ENCODE measurements at regions not wholly inside any gene's neighbourhood (a gene's known extent, or its start where the extent isn't known, plus 50 kb on each side); places are given as distances from the start of the nearest gene placed in this dataset.

DNA sequence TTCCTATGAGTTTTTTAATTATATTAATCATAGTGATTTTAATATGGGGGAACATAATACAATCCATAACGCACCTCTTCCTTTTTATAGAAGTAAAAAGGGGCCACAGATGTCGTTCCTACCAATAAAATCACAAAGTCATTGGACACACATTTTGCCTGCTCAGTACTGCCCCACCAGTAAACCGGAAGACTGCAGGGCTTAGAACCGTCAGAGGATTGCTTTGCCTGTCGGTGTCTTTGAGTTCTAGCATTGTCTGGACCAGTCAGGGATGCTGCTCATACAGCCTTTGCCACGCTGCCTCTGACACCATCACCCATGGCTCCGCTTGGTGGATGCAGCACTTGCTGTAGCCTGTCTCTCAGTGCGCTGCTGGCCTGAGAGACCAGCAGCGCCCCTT lies 853.6 kb downstream of the C6orf118 start:
- Mint-ChIP-seq H3K27me3 (ENCODE audit: unreplicated experiment) (no peaks in the 10 kb centered on the region), H3K9me3 (ENCODE audit: unreplicated experiment) (peaks cover 8% of the 10 kb centered on the region), H3K36me3 (ENCODE audit: unreplicated experiment) (no peaks in the 10 kb centered on the region), H3K27ac (ENCODE audit: unreplicated experiment) (no peak overlapping the region), H3K4me3 (ENCODE audit: unreplicated experiment) (no peak overlapping the region), H3K4me1 (ENCODE audit: unreplicated experiment) (no peaks in the 10 kb centered on the region)
- DNase-seq (ENCODE audit: extremely low spot score, unreplicated experiment), result no peak
- TF ChIP-seq, protein P1, sequence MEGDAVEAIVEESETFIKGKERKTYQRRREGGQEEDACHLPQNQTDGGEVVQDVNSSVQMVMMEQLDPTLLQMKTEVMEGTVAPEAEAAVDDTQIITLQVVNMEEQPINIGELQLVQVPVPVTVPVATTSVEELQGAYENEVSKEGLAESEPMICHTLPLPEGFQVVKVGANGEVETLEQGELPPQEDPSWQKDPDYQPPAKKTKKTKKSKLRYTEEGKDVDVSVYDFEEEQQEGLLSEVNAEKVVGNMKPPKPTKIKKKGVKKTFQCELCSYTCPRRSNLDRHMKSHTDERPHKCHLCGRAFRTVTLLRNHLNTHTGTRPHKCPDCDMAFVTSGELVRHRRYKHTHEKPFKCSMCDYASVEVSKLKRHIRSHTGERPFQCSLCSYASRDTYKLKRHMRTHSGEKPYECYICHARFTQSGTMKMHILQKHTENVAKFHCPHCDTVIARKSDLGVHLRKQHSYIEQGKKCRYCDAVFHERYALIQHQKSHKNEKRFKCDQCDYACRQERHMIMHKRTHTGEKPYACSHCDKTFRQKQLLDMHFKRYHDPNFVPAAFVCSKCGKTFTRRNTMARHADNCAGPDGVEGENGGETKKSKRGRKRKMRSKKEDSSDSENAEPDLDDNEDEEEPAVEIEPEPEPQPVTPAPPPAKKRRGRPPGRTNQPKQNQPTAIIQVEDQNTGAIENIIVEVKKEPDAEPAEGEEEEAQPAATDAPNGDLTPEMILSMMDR (IDR thresholded peaks at IDR 0.05), result no peak

DNA sequence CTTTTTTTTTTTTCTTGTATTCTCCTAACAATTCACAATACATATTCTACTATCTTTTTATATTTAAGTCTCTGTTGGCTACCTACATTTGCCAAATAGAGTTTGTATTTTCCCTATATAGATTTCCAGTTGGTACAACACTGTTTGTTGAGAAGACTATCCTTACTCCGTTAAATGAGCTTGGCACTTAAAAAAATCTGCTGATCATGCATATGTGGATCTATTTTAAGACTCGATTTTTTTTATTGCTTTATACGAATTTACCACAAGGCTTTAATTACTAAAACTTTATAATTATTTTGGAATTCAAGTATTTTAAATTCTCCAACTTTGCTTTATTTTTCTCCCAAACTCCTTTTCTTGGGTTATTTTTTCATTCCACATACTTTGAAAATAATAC lies 855.6 kb downstream of the C6orf118 start:
- DNase-seq (ENCODE audit: extremely low spot score, unreplicated experiment), result no peak
- peaks cover 19% of the 10 kb centered on the region for H3K9me3 Mint-ChIP-seq (ENCODE audit: unreplicated experiment)
- H3K27ac Mint-ChIP-seq (ENCODE audit: unreplicated experiment), result no peak overlapping the region
- no peak overlapping the region for H3K4me3 Mint-ChIP-seq (ENCODE audit: unreplicated experiment)
- TF ChIP-seq, protein P1 (IDR thresholded peaks at IDR 0.05), result no peak
- H3K4me1 Mint-ChIP-seq (ENCODE audit: unreplicated experiment), result no peaks in the 10 kb centered on the region
- H3K27me3 Mint-ChIP-seq (ENCODE audit: unreplicated experiment), result no peaks in the 10 kb centered on the region
- H3K36me3 Mint-ChIP-seq (ENCODE audit: unreplicated experiment), result no peaks in the 10 kb centered on the region

DNA sequence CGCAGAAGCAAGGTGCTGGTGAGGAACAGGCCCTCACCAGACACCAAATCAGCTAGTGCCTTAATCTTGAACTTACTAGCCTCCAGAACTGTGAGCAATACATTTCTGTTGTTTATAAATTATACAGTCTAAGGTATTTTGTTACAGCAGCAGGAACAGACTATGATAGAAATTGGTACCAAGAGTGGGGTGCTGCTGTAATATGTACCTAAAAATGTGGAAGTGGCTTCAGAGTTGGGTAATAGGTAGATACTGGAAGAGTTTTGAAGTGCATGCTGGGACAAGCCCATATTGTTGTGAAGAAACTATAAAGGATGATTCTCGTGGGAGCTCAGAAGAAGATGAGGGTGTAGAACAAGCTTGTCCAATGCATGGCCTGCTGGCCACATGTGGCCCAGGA lies 866.8 kb downstream of the C6orf118 start:
- peaks cover 32% of the 10 kb centered on the region for H3K9me3 Mint-ChIP-seq (ENCODE audit: unreplicated experiment)
- H3K4me3 Mint-ChIP-seq (ENCODE audit: unreplicated experiment), result no peak overlapping the region
- TF ChIP-seq, protein P1 (IDR thresholded peaks at IDR 0.05), result no peak
- no peak overlapping the region for H3K27ac Mint-ChIP-seq (ENCODE audit: unreplicated experiment)
- no peaks in the 10 kb centered on the region for H3K4me1 Mint-ChIP-seq (ENCODE audit: unreplicated experiment)
- DNase-seq (ENCODE audit: extremely low spot score, unreplicated experiment), result no peak
- H3K36me3 Mint-ChIP-seq (ENCODE audit: unreplicated experiment), result no peaks in the 10 kb centered on the region
- no peaks in the 10 kb centered on the region for H3K27me3 Mint-ChIP-seq (ENCODE audit: unreplicated experiment)

DNA sequence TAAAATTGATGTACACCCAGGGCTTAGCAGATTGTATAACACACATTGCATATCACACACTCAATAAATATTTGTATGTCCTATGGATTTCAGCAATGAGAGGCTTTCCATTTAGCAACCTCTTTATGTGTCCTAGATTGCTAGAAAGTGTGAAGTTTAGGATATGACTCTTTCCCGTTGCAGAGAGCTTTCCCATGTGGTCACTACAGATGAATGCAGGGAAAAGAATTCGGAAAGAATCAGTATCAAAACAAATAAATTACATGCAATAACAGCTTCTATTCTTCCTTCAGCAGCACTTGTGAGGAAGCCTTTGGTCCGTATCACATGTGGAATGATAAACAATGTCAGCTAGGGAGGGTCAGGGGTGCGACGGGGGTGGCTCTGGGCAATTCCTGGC lies 870.1 kb downstream of the C6orf118 start:
- no peaks in the 10 kb centered on the region for H3K27me3 Mint-ChIP-seq (ENCODE audit: unreplicated experiment)
- H3K4me3 Mint-ChIP-seq (ENCODE audit: unreplicated experiment), result no peak overlapping the region
- no peaks in the 10 kb centered on the region for H3K36me3 Mint-ChIP-seq (ENCODE audit: unreplicated experiment)
- no peak for DNase-seq (ENCODE audit: extremely low spot score, unreplicated experiment)
- H3K4me1 Mint-ChIP-seq (ENCODE audit: unreplicated experiment), result no peaks in the 10 kb centered on the region
- TF ChIP-seq, protein P1 (IDR thresholded peaks at IDR 0.05), result no peak
- peaks cover 29% of the 10 kb centered on the region for H3K9me3 Mint-ChIP-seq (ENCODE audit: unreplicated experiment)
- no peak overlapping the region for H3K27ac Mint-ChIP-seq (ENCODE audit: unreplicated experiment)

DNA sequence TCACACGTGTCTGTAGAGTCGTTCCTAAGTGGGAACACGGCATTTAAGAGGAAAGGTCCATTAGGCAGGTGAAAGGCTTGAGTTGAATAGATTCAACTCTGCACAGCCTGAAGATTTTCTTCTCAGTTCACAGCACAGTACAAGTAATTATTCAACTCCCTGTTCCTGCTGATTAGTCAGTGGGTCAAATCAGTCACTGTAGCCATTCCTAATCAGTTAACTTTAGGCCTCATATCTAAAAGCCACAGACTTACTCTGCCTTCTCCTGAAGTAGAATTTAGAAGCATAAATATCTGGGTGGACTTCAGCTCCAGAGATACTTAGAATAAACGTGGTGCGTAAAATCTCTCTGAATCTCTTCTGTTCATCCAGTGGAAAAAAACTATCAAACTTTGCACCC lies 872.4 kb downstream of the C6orf118 start:
- no peak for DNase-seq (ENCODE audit: extremely low spot score, unreplicated experiment)
- no peak overlapping the region for H3K4me3 Mint-ChIP-seq (ENCODE audit: unreplicated experiment)
- no peaks in the 10 kb centered on the region for H3K4me1 Mint-ChIP-seq (ENCODE audit: unreplicated experiment)
- H3K36me3 Mint-ChIP-seq (ENCODE audit: unreplicated experiment), result no peaks in the 10 kb centered on the region
- H3K9me3 Mint-ChIP-seq (ENCODE audit: unreplicated experiment), result peaks cover 22% of the 10 kb centered on the region
- no peak overlapping the region for H3K27ac Mint-ChIP-seq (ENCODE audit: unreplicated experiment)
- TF ChIP-seq, protein P1 (IDR thresholded peaks at IDR 0.05), result no peak
- no peaks in the 10 kb centered on the region for H3K27me3 Mint-ChIP-seq (ENCODE audit: unreplicated experiment)
